NCI-H1436 (cell line): ENCODE measurements at regions not wholly inside any gene's neighbourhood (a gene's known extent, or its start where the extent isn't known, plus 50 kb on each side); places are given as distances from the start of the nearest gene placed in this dataset.

Experiments used
- DNase-seq: peaks from one replicate; lab custom pipeline; 2025; lab: John Stamatoyannopoulos, UW

DNA sequence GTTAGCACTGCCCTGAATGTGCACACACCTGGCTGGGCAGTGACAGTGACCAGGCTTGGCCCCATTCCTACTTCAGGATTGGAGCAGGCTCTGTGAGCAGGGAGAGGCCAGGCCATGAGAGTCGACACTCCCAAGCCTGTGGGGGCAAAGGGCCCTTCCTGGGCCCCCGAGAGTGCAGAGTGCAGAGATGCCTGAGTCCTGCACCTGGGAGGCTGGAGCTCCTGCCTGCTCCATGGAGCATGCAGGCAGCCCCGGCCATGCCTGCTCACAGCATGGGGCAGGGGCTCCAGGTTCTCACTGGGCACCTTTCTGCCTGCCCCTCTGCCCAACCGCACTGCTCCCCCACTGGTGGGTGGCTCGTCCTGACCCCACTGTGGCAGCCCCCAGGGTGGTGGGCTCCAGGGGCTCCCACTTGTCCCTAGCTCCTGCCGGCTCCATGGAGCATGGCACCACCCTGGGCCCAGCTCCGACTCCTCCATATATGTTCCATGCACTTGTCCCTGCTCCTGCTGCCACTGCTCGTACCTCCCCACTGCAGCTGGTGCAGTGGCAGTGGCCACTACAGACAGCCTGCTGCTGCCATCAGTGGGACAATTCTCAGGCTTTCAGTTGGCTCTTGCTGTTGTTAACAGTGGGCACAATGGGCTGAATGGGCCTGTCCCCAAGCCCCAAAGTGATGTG, 282.0 kb downstream of the RPRM start:
- no peak for DNase-seq

DNA sequence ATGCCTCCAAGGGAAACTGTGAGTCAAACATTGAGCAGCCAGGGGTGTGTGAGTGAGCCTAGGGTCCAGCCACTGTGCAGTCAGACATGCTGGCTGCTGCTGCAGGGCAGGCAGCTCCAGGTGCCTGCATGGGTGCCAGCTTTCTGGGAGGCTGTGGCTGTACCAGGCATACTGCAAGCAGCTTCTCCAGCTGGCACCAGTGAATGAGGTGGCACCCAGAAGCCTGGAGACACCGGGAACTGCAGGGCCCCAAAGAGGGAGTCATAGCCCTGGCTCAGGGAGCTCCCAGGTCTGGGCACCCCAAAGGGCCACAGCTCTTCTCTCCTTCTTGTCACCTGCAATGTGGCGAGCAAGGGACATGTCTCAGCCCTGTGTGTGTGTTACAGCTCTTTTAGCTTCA, 283.2 kb downstream of the RPRM start:
- DNase-seq, result no peak

DNA sequence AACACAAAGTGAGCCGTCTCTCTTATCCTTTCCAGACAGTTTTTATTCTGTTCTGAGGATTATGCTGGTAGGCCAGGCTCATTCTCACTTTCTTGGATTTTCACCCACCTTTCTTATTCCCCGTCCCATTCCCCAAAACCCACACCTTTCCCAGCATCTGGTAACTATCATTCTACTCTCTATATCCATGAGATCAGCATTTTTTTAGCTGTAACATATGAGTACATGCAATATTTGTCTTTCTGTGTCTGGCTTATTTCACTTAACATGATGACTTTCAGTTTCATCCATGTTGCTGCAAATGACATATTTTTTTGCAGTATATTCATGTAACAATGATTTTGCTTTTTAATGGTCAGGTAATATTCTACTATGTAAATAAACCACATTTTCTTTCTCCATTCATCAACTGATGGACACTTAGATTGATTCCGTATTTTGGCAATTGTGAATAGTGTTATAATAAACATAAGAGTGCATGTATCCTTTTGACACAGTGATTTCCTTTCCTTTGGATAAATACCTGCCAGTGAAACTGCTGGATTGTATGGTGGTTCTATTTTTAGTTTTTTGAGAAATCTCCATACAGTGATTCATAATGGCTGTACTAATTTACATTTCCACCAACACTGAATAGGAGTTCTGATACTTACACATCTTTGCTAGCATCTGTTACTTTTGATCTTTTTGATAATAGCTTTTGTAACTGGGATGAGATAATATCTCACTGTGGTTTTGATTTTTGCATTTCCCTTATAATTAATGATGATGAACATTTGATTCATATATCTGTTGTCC, 289.3 kb downstream of the RPRM start:
- no peak for DNase-seq

DNA sequence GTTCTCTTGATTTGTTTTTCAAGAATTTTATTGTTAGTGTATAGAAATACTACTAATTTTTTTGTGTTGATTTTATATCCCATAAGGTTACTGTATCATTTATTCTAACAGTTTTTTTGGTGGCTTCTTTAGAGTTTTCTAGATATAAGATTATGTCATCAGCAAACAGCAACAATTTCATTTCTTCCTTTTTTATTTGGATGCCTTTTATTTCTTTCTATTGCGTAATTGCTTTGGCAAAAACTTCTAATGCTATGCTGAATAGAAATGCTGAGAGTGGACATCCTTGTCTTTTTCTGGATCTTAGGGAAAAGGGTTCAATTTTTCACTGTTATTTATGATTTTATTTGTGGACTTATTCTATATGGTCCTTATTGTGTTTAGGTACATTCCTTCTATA, 298.8 kb downstream of the RPRM start:
- DNase-seq, result no peak

DNA sequence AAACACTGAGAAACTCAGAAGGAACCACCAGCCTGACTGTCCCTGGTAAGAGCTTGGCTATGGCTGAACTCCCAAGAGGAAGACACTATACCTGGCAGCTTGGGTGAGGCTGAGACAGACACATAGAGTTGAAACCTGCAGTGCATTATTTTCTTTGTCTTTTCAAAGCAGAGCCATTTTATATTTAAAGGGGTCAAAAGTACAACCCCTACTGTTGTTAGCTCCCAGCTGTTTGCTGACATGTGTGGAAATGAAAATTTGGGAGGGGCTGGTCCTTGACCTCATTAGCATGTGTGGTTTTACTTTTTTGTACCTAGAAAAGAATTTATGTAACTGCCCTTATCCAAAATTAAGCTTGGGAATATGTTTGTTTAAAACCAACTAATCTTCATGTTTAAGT, 309.0 kb downstream of the RPRM start:
- DNase-seq, result no peak

DNA sequence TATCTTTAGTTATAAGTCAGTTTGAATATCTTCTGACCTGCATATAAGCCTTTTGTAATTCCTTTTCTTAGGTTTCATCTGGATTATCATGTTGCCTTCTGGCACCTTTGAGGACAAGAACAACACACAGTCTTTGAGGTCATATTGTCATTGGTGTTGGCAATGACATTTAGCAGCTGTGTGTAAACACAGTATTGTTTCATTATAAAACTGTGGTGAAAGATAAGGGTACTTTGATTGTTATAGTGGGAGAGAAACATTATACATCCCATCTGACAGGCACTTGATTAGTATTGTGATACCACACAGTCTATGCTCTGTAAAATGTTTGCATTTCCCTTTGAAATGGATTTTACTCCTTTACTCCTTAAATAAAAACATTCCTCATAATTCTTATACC, 313.5 kb downstream of the RPRM start:
- DNase-seq, result no peak

DNA sequence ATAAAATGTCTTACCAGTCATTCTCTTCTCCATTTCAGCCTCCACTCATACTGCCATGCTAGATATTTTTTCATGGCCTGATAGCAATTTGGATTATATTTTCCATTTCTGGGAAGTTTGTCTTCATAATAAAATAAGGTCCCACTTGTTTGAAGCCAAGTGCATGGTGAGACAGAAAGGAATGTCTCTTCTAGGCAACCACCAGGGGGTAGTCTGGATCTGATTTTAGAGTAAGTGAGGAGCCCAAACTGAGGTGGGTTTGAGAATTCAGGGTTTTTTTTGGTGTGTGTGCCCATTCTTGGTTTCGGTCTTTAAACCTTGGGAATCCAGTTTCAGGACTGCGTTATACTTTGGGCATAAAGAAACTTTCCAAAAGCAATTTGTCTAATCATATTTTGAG, 315.5 kb downstream of the RPRM start:
- peak; percentile 72 for DNase-seq

DNA sequence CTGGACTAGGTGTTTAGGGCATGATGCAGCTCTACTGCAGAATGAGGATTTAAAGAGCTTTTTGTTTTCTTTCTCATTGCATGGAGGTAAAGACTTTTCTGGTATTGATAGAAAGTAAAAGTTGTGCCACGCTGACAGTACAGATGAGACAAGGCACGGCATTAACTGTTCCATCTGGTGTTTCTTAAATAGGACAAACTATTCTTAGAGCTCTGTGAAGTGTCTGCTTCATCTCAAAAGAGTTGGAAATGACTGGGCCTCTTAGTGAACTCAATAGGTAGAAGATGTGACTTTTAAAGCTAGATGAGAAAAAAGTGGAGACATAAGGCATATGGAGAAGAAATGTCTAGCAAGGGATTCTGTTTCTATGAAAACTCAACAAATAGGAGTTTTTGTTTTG, 321.8 kb downstream of the RPRM start:
- no peak for DNase-seq

DNA sequence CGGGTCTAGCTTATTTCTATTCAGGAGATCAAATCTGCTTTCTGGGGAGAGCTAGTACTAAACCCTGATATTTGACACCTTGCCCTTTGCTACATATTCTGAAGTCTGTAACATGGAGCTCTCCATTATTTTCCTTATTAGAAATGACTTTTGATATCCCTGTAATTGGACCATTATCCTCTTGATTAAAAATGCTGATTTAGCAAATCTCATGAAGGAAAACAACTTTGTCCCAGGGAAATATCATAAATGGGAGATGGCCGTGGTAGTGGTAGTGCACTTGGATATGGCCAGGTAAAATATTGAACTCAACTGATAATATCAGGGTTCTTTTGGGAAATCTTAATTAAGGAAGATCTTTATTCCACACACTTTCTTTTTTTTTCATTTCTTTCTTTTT, 326.5 kb downstream of the RPRM start:
- DNase-seq, result no peak

DNA sequence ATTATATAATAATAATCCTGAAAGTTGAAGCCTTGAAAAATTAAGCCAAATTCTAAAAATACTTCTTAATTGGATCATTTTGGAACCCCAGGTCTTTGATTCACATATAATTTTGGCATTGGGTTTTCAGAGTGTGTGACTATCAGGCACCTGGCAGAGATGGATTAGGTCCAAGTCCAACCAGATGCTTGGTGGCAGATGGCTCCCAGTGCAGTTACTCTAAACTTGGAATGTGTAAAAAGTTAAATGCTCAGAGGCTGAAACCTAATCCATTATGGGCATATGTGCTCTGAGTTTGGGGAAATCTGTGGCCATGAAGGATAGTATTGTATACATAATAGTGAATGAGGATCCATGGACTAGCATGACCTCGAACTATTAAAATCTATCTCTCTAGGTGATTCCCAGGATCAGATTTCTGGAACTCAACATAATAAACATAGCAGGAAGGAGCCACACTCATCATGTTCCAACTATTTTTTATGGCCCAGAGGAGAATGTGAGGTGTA, 333.0 kb downstream of the RPRM start:
- DNase-seq, result no peak

DNA sequence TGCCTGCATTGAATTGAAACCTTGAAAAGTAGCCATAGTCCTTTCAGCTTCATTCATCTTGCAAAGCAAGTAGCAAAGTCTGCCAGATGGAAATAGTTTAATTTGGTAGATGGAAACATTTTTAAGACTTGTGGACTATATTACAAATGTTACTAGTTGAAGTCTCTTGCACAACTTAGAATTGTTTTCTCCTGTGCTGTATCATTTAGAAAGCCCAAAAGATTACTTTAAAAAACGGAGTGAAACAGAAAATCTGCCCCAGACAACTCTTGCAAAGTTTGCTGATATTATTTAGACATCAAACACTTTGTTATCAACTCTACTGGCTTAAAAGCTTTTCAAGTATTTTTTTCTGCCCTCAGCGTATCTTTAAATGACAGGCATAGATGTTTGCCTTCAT, 335.0 kb downstream of the RPRM start:
- DNase-seq, result no peak

DNA sequence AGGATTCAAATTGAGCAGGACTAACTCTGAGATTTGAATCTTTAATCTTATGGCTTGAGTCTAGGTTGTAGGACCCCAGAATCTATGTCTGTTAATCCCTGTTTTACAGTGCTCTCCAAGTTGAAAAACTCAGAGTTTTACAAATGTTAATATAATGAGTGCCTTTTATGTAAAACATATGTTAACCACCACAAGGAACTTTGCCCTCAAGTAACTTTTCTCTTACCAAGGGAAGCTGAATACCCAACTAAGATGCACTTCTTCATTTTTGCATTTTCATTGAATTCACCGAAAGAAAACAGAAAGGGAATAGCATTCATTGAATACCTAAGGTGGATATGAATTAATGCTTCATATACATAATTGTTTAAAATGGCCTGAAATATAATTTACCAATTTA, 338.1 kb downstream of the RPRM start:
- DNase-seq, result no peak

DNA sequence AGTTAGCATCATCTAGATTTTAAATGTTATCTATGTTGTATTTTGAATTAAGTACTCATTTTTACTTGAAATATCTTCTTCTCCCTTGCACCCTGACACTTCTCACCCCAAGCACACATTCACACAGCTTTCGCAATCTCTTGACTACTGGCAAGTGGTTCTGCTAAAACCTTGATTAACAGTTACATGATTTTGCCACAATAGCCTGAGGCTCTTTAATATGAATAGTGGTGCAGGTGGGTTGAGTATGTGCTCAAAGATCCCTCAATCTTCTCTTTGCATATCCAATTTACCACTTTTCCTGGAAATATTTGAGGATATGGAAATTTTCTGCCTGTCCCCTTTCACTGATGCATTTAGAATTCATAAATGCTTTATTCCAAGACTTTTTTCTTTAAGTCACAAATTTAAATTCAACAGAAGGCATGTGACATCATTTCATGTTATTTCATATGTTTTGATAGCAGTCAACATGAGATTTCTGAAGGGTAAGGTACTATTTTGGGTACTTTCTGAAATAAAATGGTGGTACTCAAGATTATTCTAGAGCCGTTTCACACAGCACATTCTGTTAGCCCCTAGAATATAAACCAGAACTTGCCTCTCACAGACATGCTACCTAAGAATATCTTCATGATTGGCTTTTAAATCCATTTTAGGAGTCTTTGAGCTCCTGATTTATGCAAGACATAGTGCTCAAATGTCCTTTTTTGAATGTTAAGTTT, 339.7 kb downstream of the RPRM start:
- DNase-seq, result no peak

DNA sequence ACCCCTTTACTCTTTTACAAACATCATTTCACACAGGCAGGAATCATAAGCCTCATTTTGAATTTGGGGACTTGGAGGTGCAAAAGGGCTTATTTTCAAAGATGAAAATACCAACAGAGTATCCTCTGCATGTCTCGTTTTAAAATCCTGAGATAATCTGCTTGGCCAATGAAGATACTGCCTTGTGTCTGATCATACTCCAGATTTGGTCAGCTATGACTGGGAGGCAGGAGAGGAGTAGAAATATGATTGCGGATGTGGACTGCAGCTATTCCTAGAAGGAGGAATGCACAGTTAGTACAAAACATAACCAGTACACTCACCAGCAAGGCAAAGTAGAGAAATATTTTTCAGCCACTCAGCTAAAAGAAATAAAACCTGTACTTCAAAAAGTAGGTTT, 342.3 kb downstream of the RPRM start:
- DNase-seq, result no peak

DNA sequence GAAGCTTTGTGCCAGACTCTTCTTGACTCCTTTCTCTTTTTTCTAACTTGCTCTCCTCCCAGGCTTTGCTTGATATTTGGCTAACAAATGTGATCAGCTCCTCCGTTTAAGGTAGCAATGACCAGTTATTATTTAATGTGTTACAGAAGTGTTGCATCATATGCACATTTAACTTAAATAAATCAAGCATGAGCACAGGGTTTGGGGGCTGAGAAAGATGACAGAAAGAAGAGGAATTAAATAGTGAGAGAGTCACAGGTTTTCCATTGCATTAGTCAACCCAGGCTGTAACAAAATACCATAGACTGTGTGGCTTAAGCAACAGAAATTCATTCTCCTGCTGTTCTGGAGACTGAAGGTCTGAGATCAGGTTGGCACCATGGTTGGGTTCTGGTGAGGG, 343.8 kb downstream of the RPRM start:
- no peak for DNase-seq

DNA sequence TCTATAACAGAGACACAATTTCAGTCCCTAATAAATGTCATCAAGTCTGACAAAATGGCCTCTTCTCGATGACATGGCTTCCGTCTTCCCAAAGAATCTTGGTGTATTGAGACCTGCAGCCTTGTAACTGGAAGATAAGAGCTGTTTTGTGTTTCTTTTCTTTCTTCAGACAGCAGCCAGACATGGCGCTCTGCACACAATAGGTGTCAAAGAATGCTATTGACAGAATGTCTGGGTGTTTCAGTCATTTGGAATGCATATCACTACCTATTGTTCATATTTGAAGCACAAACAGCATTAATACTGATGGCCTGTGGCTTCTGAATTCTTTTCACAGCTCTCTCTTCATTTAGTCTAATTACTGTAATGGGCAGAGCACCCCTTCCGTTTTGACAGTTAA, 344.8 kb downstream of the RPRM start:
- DNase-seq, result no peak

DNA sequence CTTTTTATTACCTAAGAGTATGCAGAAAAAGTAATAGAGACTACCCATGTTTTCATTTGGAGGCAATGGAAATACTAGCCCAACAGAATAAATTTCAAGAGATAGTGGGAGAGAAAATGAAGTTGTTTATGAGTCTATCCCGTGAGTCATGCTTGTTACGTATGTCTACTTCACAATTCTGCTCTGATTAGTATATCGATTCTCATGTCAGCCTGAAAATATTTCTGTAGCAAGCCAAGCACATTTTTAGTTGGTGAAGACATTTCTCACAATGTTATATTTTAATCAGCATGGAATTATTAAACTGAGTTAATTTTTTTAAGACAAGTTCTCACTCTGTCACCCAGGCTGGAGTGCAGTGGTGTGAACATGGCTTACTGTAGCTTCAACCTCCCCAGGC, 346.1 kb downstream of the RPRM start:
- no peak for DNase-seq

DNA sequence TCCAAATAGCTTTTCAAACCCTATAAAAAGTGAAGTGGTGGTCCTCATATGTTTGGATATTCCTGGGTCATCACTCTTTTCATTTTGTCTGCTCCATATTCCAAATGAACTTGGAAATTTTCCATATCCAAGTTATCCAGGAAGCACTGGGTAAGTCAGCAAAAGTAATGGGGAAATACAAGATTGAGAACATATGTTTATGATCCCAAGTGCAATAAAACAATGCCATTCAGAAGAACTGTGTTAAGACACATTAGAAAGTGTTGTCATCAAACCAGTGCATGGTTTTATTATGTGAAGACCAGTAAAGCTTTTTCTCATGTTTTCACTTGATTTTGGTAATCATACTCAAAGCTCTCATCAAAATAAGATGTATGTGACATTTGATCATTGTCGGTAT, 363.4 kb downstream of the RPRM start:
- DNase-seq, result no peak

DNA sequence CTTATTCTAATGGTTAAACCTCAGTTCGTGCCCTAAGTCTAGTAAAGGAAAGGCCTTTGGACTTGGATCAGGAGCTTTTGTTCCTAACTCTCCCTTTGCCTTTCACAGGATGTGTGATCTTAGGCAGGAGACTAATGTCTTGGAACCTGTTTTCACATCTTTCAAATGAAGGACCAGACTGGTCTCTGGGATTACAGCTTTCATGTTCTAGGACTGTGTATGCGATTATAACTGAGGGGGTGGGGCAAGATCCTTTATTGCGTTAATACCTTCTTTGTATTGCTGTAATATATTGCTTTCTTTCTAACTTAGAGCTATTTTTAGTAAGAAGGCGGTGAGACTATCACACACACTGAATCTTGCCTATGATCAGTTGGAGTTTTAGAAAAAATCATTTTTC, 368.1 kb downstream of the RPRM start:
- no peak for DNase-seq

DNA sequence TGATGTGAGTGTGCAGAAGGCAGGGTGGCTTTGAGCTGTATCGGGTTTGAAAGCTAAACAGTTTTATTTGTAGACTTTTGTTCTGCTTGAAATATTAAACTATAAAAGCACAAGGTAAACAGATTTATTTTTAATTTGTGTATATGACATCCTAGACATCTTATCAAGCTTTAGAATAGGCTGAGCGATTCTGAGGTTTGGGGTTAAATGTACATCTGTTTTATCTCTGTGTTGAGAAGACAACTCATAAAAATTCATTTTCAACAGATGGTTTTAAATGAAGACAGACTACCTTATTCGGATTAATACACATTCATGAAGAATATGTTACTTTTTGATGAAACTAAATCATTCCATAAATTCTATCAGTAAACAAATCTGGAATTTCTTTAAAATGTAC, 368.8 kb downstream of the RPRM start:
- no peak for DNase-seq

DNA sequence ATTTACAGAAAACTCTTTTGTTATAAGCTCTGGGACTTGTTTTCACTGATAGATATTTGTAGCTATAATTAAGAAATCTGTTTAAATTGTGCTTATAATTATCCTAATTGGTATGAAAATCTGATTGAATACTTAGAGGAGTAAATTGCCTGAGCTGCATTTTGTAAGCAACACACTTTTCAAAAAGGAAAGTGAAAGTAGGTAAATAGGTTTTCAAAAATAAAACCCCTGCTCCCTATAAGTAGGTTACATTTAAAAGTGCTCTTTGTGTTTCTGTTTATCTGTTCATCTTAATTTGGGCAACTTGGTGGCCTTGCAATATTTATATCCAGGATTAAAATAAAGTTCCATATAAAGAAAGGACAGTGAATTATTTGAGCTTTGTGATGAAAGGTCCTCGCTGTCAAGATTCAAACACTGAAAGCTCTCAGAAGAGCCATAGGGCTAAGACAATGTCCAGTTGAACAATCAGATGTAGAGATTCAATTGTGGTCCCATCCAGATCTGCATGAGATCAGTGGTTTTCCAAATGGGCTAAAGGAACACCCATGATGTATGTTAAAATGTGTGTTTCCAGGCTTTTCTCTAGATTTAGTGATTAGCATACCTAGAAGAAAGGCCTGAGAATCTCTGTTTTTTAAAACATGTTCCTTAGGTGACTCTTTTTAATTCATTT, 371.6 kb downstream of the RPRM start:
- no peak for DNase-seq

DNA sequence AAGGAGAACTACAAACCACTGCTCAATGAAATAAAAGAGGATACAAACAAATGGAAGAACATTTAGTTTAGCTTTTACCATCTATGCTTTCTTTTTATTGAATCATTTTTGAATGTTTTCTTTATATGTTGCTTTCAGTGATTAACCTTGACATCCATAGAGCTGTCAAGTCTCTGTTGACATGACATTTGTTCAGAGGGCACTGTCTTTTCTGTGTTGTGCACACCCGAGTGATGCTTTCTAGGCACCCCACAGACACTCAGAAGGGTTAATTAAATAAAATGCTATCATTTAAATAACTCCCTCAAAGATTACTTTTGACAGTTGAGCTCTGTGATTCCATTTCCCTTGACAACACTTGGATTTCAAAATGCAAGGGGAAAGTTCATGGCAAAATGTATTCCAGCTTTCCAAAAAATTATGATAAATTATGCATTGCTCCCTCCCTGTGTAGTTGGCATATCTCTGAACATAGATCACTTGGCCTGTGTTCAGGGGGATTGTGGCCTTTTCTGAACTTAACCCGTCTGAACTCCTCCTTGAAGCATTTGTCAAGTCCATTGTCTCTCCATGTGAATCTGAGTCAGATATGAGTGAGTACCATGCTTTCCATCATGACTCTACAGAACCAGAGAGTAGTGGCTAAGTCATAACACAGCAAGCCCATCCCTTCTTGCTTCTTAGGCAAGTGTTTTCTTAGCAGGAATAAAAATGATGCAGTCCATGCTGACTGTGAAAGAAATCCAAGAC, 372.6 kb downstream of the RPRM start:
- no peak for DNase-seq
